ENCODE measurements at regions not wholly inside any gene's neighbourhood (a gene's known extent, or its start where the extent isn't known, plus 50 kb on each side); places are given as distances from the start of the nearest gene placed in this dataset.

DNA sequence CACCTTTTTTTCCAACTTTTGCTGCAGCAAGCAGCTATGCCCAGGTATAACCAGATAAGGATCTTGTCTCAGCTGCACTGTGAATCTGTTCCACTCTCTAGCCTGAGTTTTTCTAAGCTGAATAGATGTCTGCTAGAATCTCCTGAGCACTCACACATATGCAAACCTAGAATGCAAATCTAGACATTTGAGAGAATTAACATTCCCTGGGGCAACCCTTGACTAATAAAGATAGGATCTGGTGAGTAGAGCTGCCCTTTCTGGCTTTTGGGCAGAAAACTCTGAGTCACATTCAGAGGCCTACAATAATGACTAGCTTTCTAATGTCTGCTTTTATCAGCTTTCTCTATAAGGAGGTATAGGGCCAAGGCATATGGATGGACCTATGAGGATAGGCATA lies 61.4 kb upstream of the BARHL2 start:
- DNase-seq, result no peak

GRCh38 chr1:90773812-90774211 lies 56.7 kb upstream of the BARHL2 start:
- no peak for DNase-seq

DNA sequence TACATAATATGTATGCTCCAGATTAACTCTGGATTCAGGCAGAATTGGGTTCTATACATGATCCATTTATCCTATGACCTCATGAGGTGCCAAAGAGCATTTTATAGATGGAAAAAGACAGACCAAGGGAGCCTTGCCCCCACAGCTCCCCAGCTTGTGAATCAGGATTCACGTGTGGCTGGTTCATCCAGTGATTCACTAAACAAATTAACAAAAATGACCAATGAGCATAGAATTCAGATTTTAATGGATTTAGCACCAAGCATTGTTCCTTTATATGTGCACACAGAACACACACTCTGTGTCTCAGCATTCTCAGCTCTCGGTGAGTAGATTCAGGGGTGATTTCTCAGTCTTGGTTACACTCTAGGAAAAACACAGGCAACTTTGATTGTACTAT lies 51.7 kb upstream of the BARHL2 start:
- no peak for DNase-seq

GRCh38 chr1:90768098-90768497 lies 51.0 kb upstream of the BARHL2 start:
- DNase-seq, result no peak
